ENCODE measurements at regions not wholly inside any gene's neighbourhood (a gene's known extent, or its start where the extent isn't known, plus 50 kb on each side); places are given as distances from the start of the nearest gene placed in this dataset.

- Histone ChIP-seq H3K4me3 (ENCODE audit: low read depth in 1 of 2, low read length in 2 of 2) (no peak overlapping the region), H3K9ac (ENCODE audit: low read depth, low read length) (no peak overlapping the region), H3K79me2 (ENCODE audit: insufficient read depth, low read length) (no peaks in the 10 kb centered on the region), H3K27ac (ENCODE audit: low read length) (no peak overlapping the region), H2AFZ (ENCODE audit: low read depth, low read length) (no peak overlapping the region), H3K4me1 (ENCODE audit: insufficient read depth, low read length) (no peaks in the 10 kb centered on the region), H3K9me3 (ENCODE audit: insufficient read depth, low read length, severe bottlenecking) (no peaks in the 10 kb centered on the region), H3K4me2 (ENCODE audit: insufficient read depth, low read length) (no peak overlapping the region), H3K36me3 (ENCODE audit: insufficient read depth, low read length) (no peaks in the 10 kb centered on the region), H4K20me1 (ENCODE audit: insufficient read depth, low read length) (no peaks in the 10 kb centered on the region; the same call in 1 of the 2 replicates), H3K27me3 (ENCODE audit: insufficient read depth, low read length, poor library complexity) (no peaks in the 10 kb centered on the region)
- no peak for DNase-seq
- ATAC-seq (ENCODE audit: insufficient read depth, low read depth): no peak
- TF ChIP-seq CTCF (IDR thresholded peaks at IDR 0.05; ENCODE audit: borderline replicate concordance, extremely low read depth, low read length, poor library complexity, severe bottlenecking): no peak
- TF ChIP-seq EZH2 (IDR thresholded peaks at IDR 0.05; ENCODE audit: borderline replicate concordance, low read depth, low read length, severe bottlenecking): no peak
Measured at GRCh38 chr10:123557366-123558108, 108.6 kb upstream of the GPR26 start.

- H2AFZ ChIP-seq (ENCODE audit: low read depth, low read length): no peak overlapping the region; the same call in 1 of the 2 replicates
- H3K79me2 ChIP-seq (ENCODE audit: insufficient read depth, low read length): no peaks in the 10 kb centered on the region
- no peak for DNase-seq
- no peak overlapping the region for H3K4me3 ChIP-seq (ENCODE audit: low read depth in 1 of 2, low read length in 2 of 2)
- no peak overlapping the region for H3K4me2 ChIP-seq (ENCODE audit: insufficient read depth, low read length)
- H4K20me1 ChIP-seq (ENCODE audit: insufficient read depth, low read length): no peaks in the 10 kb centered on the region; the same call in 1 of the 2 replicates
- no peaks in the 10 kb centered on the region for H3K36me3 ChIP-seq (ENCODE audit: insufficient read depth, low read length)
- H3K4me1 ChIP-seq (ENCODE audit: insufficient read depth, low read length): no peaks in the 10 kb centered on the region
- no peaks in the 10 kb centered on the region for H3K27me3 ChIP-seq (ENCODE audit: insufficient read depth, low read length, poor library complexity)
- no peak overlapping the region for H3K9ac ChIP-seq (ENCODE audit: low read depth, low read length)
- no peak for TF ChIP-seq CTCF (IDR thresholded peaks at IDR 0.05; ENCODE audit: borderline replicate concordance, extremely low read depth, low read length, poor library complexity, severe bottlenecking)
- ATAC-seq (ENCODE audit: insufficient read depth, low read depth): no peak
- no peaks in the 10 kb centered on the region for H3K9me3 ChIP-seq (ENCODE audit: insufficient read depth, low read length, severe bottlenecking)
- H3K27ac ChIP-seq (ENCODE audit: low read length): no peak overlapping the region
Measured at GRCh38 chr10:123558651-123559050, 107.5 kb upstream of the GPR26 start.

GRCh38 chr10:123559066-123559822 is 106.9 kb upstream of the GPR26 start:
- H2AFZ ChIP-seq (ENCODE audit: low read depth, low read length): no peak overlapping the region
- H3K9me3 ChIP-seq (ENCODE audit: insufficient read depth, low read length, severe bottlenecking): no peaks in the 10 kb centered on the region
- no peak overlapping the region for H3K4me3 ChIP-seq (ENCODE audit: low read depth in 1 of 2, low read length in 2 of 2)
- DNase-seq: peak; percentile 61
- no peaks in the 10 kb centered on the region for H3K36me3 ChIP-seq (ENCODE audit: insufficient read depth, low read length)
- ATAC-seq (ENCODE audit: insufficient read depth, low read depth): peak; percentile 79
- H3K4me2 ChIP-seq (ENCODE audit: insufficient read depth, low read length): no peak overlapping the region
- H3K79me2 ChIP-seq (ENCODE audit: insufficient read depth, low read length): no peaks in the 10 kb centered on the region
- H4K20me1 ChIP-seq (ENCODE audit: insufficient read depth, low read length): no peaks in the 10 kb centered on the region; the same call in 1 of the 2 replicates
- no peak overlapping the region for H3K27ac ChIP-seq (ENCODE audit: low read length)
- no peaks in the 10 kb centered on the region for H3K4me1 ChIP-seq (ENCODE audit: insufficient read depth, low read length)
- TF ChIP-seq EZH2 (IDR thresholded peaks at IDR 0.05; ENCODE audit: borderline replicate concordance, low read depth, low read length, severe bottlenecking): no peak
- TF ChIP-seq CTCF (IDR thresholded peaks at IDR 0.05; ENCODE audit: borderline replicate concordance, extremely low read depth, low read length, poor library complexity, severe bottlenecking): peak; percentile 99
- H3K9ac ChIP-seq (ENCODE audit: low read depth, low read length): no peak overlapping the region
- H3K27me3 ChIP-seq (ENCODE audit: insufficient read depth, low read length, poor library complexity): peaks cover 3% of the 10 kb centered on the region

Data from DND-41 (cell line).